ENCODE measurements at regions not wholly inside any gene's neighbourhood (a gene's known extent, or its start where the extent isn't known, plus 50 kb on each side); places are given as distances from the start of the nearest gene placed in this dataset.

GRCh38 chr15:95624100-95624499 is 706.4 kb upstream of the NR2F2 start:
- no peak for TF ChIP-seq CTCF (IDR thresholded peaks at IDR 0.05; ENCODE audit: low read length)
- no peak for TF ChIP-seq EZH2 (IDR thresholded peaks at IDR 0.05; ENCODE audit: borderline replicate concordance, low read length)
